Glomerular visceral epithelial cell (primary cell): ENCODE measurements at regions not wholly inside any gene's neighbourhood (a gene's known extent, or its start where the extent isn't known, plus 50 kb on each side); places are given as distances from the start of the nearest gene placed in this dataset.
A peak's percentile ranks its signal among the peaks of the same experiment; 100 is the strongest.

Source experiments
- DNase-seq: peaks from one replicate; pipeline ENCODE4 v3.0.0-alpha.2; 2016; ENCODE audit errors: extremely low spot score

GRCh38 chr16:85990861-85991301, 91.9 kb downstream of the IRF8 start:
- no peak for DNase-seq

- no peak for DNase-seq
These were observed 92.5 kb downstream of the IRF8 start for GRCh38 chr16:85991425-85991824.

- no peak for DNase-seq
These were observed 92.9 kb downstream of the IRF8 start for GRCh38 chr16:85991856-85992255.

GRCh38 chr16:85992359-85992758, 93.4 kb downstream of the IRF8 start:
- no peak for DNase-seq

- DNase-seq: no peak
These were observed 93.8 kb downstream of the IRF8 start for GRCh38 chr16:85992779-85993178.

GRCh38 chr16:85994492-85995490, 95.8 kb downstream of the IRF8 start:
- DNase-seq: no peak

GRCh38 chr16:85995541-85996423, 96.8 kb downstream of the IRF8 start:
- no peak for DNase-seq

GRCh38 chr16:85996843-85997242, 97.9 kb downstream of the IRF8 start:
- no peak for DNase-seq

GRCh38 chr16:85998171-85998867, 99.4 kb downstream of the IRF8 start:
- no peak for DNase-seq

- no peak for DNase-seq
These were observed 100.1 kb downstream of the IRF8 start for GRCh38 chr16:85998868-85999729.

GRCh38 chr16:85999778-86000177, 100.8 kb downstream of the IRF8 start:
- DNase-seq: no peak

- no peak for DNase-seq
These were observed 103.4 kb downstream of the IRF8 start for GRCh38 chr16:86002178-86002900.

- no peak for DNase-seq
These were observed 108.6 kb downstream of the IRF8 start for GRCh38 chr16:86007524-86007923.

- DNase-seq: no peak
These were observed 111.7 kb downstream of the IRF8 start for GRCh38 chr16:86010680-86011141.

- DNase-seq: no peak
These were observed 112.6 kb downstream of the IRF8 start for GRCh38 chr16:86011532-86011931.

- no peak for DNase-seq
These were observed 113.3 kb downstream of the IRF8 start for GRCh38 chr16:86012221-86012620.

GRCh38 chr16:86013867-86014266, 114.9 kb downstream of the IRF8 start:
- no peak for DNase-seq

- no peak for DNase-seq
These were observed 116.6 kb downstream of the IRF8 start for GRCh38 chr16:86015606-86016005.

GRCh38 chr16:86016201-86016965, 117.4 kb downstream of the IRF8 start:
- peak; percentile 42 for DNase-seq
